Lung (tissue), 11 donors: ENCODE measurements at regions not wholly inside any gene's neighbourhood (a gene's known extent, or its start where the extent isn't known, plus 50 kb on each side); places are given as distances from the start of the nearest gene placed in this dataset.

ENCODE experiments used
- ATAC-seq: fragments of 200-7000 bp; cut with Tn5 transposase; one replicate; pipeline ENCODE4 v1.9.1; 2020; ENCODE audit warnings: moderate number of reproducible peaks; ENCODE audit not compliant: insufficient read depth, low FRiP score
- DNase-seq, 3 donors: peaks; one replicate each; pipeline ENCODE4 v3.0.0-alpha.2; 2013 to 2017
- H3K27ac ChIP-seq, 2 donors: one replicate each; pipeline ENCODE4 v1.5.1; 2013; ENCODE audit warnings: mild to moderate bottlenecking in 2 of 2, moderate library complexity in 2 of 2, control low read depth in 1 of 2, inconsistent platforms in 1 of 2, low read depth in 1 of 2, low read length in 1 of 2
- H3K27me3 ChIP-seq, 3 donors: one replicate each; pipeline ENCODE4 v1.5.1; 2013; ENCODE audit warnings: low read length in 2 of 3; ENCODE audit not compliant: control insufficient read depth in 3 of 3, insufficient read depth in 3 of 3
- H3K36me3 ChIP-seq, 4 donors: one replicate each; pipeline ENCODE4 v1.5.1; 2013; ENCODE audit warnings: low read length in 4 of 4, mild to moderate bottlenecking in 1 of 4, moderate library complexity in 1 of 4; ENCODE audit not compliant: control insufficient read depth in 4 of 4, insufficient read depth in 4 of 4
- H3K4me1 ChIP-seq, 5 donors: one replicate each; pipeline ENCODE4 v1.5.1; 2013; ENCODE audit warnings: low read length in 5 of 5, mild to moderate bottlenecking in 2 of 5, moderate library complexity in 1 of 5; ENCODE audit not compliant: control insufficient read depth in 5 of 5, insufficient read depth in 5 of 5
- H3K4me3 ChIP-seq: one replicate; pipeline ENCODE4 v1.5.1; 2013; ENCODE audit warnings: mild to moderate bottlenecking, control low read depth, moderate library complexity
- H3K9ac ChIP-seq, 2 donors: one replicate each; pipeline ENCODE4 v1.5.1; 2013; ENCODE audit warnings: low read length in 2 of 2, control low read depth in 1 of 2; ENCODE audit not compliant: insufficient read depth in 1 of 2
- H3K9me3 ChIP-seq, 4 donors: one replicate each; pipeline ENCODE4 v1.5.1; 2013; ENCODE audit warnings: low read length in 3 of 4, mild to moderate bottlenecking in 1 of 4, moderate library complexity in 1 of 4; ENCODE audit not compliant: control insufficient read depth in 4 of 4, insufficient read depth in 3 of 4
- WGBS, 2 donors: extraction: QIAGEN DNeasy Blood & Tissue Kit; methylation state at CpG; one replicate each; pipeline ENCODE4 v1.1.7; 2013; 5-methylcytosine and 5-hydroxymethylcytosine counted together
- TF ChIP-seq, protein P1 (sequence below): IDR thresholded peaks from 2 replicates; pipeline ENCODE4 v1.5.1; 2012; ENCODE audit warnings: mild to moderate bottlenecking; ENCODE audit errors: control extremely low read depth, extremely low read depth
- donor health status: control.
- donor health status: control.
- donor health status: Bipolar disorder and iron deficiency.
- donor health status: healthy.
- donor health status: DM: yes; HTN: yes; CAD: no.

DNA sequence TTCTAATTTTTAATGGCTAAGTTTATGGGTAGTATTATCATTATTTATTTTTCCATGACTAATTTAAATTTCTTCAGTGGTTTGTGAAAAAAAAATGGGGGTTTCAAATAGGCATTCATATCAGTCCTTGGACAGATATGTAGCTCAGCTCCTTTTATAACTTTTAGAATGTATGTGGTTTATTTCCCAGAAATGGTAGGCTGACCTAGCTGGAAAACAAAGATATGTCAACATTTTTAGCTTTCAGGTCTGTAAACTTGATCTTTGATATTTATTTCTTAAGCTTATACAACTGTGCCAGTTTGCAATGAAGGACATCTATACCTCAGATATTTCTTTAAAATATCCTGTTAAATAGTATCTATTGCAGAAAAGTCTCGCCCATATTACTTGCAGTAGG is 1815.5 kb downstream of the SLITRK5 start:
- Histone ChIP-seq H3K27ac (no peak overlapping the region), H3K9me3 (no peaks in the 10 kb centered on the region), H3K27me3 (no peaks in the 10 kb centered on the region), H3K4me3 (no peak overlapping the region), H3K9ac (no peak overlapping the region), H3K4me1 (no peaks in the 10 kb centered on the region), H3K36me3 (no peaks in the 10 kb centered on the region)
- ATAC-seq (no peak), DNase-seq (no peak)
- TF ChIP-seq, protein P1, sequence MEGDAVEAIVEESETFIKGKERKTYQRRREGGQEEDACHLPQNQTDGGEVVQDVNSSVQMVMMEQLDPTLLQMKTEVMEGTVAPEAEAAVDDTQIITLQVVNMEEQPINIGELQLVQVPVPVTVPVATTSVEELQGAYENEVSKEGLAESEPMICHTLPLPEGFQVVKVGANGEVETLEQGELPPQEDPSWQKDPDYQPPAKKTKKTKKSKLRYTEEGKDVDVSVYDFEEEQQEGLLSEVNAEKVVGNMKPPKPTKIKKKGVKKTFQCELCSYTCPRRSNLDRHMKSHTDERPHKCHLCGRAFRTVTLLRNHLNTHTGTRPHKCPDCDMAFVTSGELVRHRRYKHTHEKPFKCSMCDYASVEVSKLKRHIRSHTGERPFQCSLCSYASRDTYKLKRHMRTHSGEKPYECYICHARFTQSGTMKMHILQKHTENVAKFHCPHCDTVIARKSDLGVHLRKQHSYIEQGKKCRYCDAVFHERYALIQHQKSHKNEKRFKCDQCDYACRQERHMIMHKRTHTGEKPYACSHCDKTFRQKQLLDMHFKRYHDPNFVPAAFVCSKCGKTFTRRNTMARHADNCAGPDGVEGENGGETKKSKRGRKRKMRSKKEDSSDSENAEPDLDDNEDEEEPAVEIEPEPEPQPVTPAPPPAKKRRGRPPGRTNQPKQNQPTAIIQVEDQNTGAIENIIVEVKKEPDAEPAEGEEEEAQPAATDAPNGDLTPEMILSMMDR, result no peak
- WGBS, 2 donors, result 83 to 87% methylated on average over 1 of the region's 1 CpG

DNA sequence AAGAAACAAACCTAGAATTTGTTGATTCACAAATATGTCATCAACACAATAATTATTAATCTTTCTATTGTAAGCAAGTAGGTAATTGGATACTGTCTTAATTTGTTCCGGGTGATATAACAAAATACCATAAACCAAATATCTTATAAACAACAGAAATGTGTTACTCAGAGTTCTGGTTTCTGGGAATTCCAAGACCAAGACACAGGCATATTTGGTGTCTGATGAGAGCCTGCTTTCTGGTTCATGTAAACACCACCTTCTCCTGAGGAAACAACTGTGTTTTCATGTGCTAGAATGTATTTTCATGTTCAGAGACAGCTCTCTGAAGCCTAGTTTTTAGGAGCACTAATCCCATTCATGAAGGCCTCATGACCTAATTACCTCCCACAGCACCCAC is 1819.5 kb downstream of the SLITRK5 start:
- Histone ChIP-seq H3K9ac (no peak overlapping the region), H3K4me1 (no peaks in the 10 kb centered on the region), H3K4me3 (no peak overlapping the region), H3K27me3 (no peaks in the 10 kb centered on the region), H3K9me3 (no peaks in the 10 kb centered on the region), H3K27ac (no peak overlapping the region), H3K36me3 (no peaks in the 10 kb centered on the region)
- ATAC-seq, result no peak
- DNase-seq, result no peak
- TF ChIP-seq, protein P1, result no peak
- WGBS, 2 donors, result 78 to 82% methylated on average over 1 of the region's 1 CpG

DNA sequence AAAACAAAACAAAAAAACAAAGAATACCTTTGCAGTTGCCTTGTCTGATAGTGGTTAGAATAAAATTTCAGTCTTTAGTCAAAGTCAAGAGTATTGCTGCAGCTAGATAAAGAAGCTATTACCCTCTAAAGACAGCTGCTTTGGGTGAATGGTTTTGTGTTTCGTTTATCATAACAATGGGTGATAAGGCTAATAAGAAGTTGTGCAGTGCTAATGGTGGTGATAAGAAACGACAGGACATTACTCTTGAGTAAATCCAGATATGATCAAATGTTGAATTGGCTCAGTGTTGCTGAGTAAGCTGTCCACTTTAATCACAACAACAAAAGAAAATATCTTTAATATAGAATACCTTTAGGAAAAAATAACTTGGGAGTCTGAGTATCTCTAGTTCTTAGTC is 1825.3 kb downstream of the SLITRK5 start:
- Histone ChIP-seq H3K9me3 (no peaks in the 10 kb centered on the region), H3K4me1 (no peaks in the 10 kb centered on the region), H3K9ac (no peak overlapping the region), H3K27ac (no peak overlapping the region), H3K4me3 (no peak overlapping the region), H3K27me3 (no peaks in the 10 kb centered on the region), H3K36me3 (no peaks in the 10 kb centered on the region)
- TF ChIP-seq, protein P1, result no peak
- 42 to 63% methylated on average over 2 of the region's 2 CpGs for whole genome bisulfite sequencing, 2 donors
- no peak for DNase-seq
- no peak for ATAC-seq

DNA sequence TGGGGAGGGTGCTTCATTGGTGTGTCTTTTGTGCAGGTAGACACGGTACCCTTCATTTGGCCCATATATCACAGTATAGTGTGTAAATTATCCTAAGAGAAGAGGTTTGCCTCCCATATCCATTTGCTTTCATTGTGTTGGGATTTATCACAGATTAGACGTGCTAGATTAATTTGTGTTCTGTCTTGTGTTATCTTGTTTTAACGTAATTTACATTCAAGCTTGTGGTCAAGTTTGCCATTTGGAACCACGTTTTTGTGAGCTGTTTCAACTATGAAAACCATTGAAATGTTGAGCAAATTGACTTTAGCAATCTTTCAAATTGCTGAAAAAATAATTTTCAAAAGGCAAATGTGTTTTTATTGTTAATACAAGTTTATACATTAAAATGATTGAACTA is 1826.5 kb downstream of the SLITRK5 start:
- Histone ChIP-seq H3K36me3 (no peaks in the 10 kb centered on the region), H3K27ac (no peak overlapping the region), H3K4me1 (no peaks in the 10 kb centered on the region), H3K27me3 (no peaks in the 10 kb centered on the region), H3K4me3 (no peak overlapping the region), H3K9ac (no peak overlapping the region), H3K9me3 (no peaks in the 10 kb centered on the region)
- ATAC-seq (no peak), DNase-seq (no peak)
- WGBS, 2 donors, result 59 to 72% methylated on average over 4 of the region's 4 CpGs
- TF ChIP-seq, protein P1, result no peak
